GM20000 (cell line): ENCODE measurements at regions not wholly inside any gene's neighbourhood (a gene's known extent, or its start where the extent isn't known, plus 50 kb on each side); places are given as distances from the start of the nearest gene placed in this dataset.
"Not testable (repeated sequence)": the region's sequence is repeated elsewhere in the genome, so short reads cannot be mapped to it uniquely, and the experiment has no call there.

ENCODE experiments used
- DNase-seq: peaks from one replicate; pipeline ENCODE4 v3.0.0; 2012; ENCODE audit warnings: low spot score
- TF ChIP-seq, protein P1 (sequence below): IDR thresholded peaks from 2 replicates; pipeline ENCODE4 v1.5.1; 2012; ENCODE audit warnings: mild to moderate bottlenecking, control low read depth; ENCODE audit errors: extremely low read depth, missing control alignments

DNA sequence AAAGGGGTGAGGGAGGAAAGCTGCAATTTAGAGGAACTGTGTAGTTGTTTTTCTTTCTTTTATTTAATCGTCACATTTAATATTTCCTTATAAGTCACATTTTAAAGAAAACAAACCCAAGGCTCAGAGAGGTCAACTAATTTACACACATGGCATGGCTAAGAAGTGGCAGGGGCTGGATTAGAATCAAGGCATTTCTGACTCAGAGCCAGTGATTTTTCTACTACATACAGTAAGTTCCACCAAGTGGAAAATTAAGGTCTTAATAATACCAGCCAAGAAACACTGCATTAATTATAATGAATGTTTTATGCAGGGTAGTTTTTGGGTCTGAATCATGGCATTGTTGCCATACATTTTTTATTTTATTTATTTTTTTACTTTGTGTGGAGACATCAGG lies 607.7 kb upstream of the CITED2 start:
- DNase-seq, result no peak
- TF ChIP-seq, protein P1, sequence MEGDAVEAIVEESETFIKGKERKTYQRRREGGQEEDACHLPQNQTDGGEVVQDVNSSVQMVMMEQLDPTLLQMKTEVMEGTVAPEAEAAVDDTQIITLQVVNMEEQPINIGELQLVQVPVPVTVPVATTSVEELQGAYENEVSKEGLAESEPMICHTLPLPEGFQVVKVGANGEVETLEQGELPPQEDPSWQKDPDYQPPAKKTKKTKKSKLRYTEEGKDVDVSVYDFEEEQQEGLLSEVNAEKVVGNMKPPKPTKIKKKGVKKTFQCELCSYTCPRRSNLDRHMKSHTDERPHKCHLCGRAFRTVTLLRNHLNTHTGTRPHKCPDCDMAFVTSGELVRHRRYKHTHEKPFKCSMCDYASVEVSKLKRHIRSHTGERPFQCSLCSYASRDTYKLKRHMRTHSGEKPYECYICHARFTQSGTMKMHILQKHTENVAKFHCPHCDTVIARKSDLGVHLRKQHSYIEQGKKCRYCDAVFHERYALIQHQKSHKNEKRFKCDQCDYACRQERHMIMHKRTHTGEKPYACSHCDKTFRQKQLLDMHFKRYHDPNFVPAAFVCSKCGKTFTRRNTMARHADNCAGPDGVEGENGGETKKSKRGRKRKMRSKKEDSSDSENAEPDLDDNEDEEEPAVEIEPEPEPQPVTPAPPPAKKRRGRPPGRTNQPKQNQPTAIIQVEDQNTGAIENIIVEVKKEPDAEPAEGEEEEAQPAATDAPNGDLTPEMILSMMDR, result no peak

DNA sequence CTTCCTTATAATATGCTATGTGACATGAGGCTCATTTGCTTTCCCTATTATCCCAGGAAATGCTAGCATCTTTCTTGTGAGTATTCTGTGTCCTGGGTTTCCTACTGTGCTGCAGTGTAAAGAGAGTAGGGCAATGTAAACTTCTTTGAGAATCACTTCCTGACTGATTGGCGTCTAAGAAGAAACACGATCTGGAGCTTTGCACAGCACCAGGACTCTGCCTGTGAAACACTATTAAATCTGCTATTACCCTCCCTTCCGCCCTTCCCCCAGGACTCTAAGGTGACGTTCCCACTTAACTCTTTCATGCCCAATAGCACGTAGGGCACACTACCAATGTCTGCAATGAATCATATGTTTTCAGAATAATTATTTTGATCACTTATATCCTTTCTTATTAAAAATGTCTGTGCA lies 607.3 kb upstream of the CITED2 start:
- TF ChIP-seq, protein P1, result no peak
- no peak for DNase-seq

DNA sequence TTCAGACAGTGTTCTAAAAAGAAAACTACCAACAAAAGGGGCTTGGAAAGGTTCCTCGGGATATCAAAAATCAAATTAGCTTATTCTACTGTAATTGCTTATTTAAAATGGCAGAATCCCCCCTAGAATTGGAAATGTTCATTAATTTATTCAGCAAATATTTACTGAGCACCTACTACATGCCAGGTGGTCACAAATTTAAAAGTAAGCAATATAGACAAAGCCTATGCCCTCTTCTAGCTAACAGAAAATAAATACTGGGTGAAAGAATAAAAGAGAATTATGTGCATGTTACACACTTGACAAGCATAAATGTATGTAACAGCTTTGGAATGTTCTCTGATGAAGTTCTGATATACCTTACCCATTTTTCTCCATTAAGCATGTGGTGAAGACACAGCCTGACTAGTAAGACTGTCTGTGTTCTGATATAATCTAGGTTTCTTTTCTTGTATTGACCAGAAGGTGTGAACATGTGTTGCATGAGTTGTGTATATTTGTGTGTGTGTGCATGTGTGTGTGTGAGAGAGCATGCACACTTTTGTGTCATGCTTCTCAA lies 606.7 kb upstream of the CITED2 start:
- TF ChIP-seq, protein P1, result no peak
- no peak for DNase-seq

DNA sequence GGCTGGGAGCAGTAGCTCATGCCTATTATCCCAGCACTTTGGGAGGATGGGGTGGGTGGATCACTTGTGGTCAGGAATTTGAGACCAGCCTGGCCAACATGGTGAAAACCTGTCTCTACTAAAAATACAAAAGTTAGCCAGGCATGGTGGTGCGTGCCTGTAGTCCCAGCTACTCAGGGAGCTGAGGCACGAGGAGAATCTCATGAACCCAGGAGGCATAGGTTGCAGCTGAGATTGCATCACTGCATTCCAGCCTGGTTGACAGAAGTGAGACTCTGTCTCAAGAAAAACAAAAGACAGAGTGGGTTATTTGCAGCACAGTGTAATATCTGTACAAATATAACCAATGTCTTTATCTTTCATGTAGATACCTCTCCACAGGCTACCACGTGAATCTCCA lies 606.2 kb upstream of the CITED2 start:
- DNase-seq, result not testable (repeated sequence)

DNA sequence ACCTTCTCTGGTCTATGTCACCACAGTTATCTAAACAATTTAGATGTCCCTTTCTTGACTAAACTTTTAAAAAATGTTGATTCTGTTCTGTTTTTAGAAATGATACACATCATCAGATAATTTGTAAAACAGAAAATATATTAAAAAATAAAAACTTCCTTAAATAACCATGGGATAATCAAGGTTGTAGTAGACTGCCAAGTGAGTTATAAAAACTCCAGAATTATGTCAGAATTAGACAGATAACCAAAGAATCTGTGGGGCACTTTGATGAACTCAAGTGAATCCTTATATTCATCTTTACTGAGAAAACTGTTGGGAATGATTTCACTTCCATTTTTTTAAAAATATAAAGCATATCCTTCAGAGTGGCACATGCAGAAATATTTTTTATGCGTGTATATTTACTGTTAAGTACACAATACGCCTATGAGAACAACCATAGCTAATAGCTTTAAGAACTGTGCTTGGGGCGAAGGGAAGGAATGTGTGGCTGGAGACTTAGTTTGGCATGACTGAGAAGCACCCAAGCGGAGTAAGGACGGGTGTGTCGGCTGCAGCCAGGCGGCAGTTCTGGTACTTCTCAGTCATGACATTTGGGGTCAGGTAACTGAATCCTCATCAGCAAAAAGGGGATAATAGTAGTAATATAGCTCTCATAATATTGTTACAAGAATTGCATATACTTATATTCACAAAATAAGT lies 604.7 kb upstream of the CITED2 start:
- DNase-seq, result no peak

DNA sequence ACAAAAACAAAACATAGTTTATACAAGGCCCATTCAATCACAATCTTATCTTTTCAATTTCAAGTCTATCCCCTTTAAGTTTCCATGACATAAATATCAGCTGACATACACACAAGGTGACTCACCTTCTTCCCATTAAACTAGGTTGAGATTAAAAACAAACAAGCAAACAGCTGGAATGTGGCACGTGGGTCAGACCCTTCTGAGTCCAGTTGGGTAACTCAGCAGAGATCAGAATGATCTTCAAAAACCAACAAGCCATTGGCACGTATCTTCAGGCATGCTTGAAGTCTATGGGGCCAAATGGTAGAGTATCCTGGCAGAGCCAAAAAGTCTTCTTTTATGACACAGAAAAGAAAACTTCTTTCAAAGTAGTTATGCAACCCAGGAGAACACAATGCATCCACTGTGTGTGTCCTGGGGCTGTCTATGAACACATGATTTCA lies 603.5 kb upstream of the CITED2 start:
- TF ChIP-seq, protein P1, result no peak
- DNase-seq, result no peak

More for the DNA sequence above, 604.7 kb upstream of the CITED2 start:
- TF ChIP-seq, protein P1, result no peak

DNA sequence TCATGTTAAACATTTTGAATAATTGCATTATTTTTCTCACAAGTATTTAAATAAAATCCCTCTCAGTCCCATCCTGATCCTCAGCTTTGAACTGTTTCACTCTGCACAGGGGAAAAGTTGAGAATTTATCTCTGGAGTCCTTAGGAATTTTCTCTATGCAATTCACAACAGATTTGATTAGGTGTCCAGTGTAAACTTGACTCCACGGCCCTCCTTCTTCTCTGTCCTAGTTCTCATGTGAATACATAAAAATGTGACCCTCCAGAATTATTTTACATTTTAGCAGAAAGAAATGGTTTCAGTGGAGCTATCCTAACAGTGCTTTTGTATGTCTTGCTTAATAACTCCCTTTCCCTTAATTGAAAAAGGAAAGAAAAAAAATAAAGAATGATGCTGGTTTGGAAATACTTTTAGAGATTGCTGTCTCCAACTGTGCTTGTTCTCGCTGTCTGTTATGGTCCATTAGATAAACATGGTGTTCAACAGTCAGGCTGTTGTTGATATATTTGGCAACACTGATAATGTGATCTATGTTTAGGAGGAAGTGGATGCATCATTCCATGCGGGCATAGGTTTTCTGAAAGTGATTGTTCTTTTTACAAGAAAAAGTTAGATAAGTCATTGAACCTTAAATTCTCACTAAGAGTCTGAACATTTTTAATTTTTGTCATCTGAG lies 599.4 kb upstream of the CITED2 start:
- TF ChIP-seq, protein P1, result no peak
- DNase-seq, result no peak
